ENCODE measurements at regions not wholly inside any gene's neighbourhood (a gene's known extent, or its start where the extent isn't known, plus 50 kb on each side); places are given as distances from the start of the nearest gene placed in this dataset.

DNA sequence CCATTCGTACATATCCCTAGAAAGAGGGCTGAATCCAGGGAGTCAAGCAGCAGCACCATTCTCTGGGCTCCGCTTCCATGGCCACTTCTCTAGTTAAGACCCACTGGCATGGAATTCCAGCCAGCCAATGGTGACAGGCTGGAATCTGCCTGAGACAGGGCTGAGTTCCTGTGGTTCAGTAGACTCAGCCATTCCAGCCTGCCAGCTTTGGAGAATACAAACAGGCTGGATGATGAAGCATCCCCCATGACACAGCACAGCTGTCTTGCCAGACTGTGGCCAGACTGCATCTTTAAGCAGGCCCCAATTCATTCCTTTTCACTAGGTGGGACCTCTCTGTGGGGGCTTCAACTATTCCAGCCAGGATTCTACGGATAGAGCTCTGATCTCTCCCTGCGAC, 329.6 kb downstream of the XPNPEP1 start:
- 100% methylated on average over 2 of the region's 4 CpGs for WGBS
- H3K27ac ChIP-seq (replicated peaks in 1 of 4), result no peak overlapping the region
- no peaks in the 10 kb centered on the region for H3K9me3 ChIP-seq
- H3K36me3 ChIP-seq, result no peaks in the 10 kb centered on the region
- H3K27me3 ChIP-seq, result peaks cover 0 to 8% (median 0%) of the 10 kb centered on the region in 4 donors
- no peak for DNase-seq (ENCODE audit: extremely low spot score)
- intact Hi-C loops (cut with DNase I), result no loop called here
- H3K4me1 ChIP-seq, result no peaks in the 10 kb centered on the region
- no peak overlapping the region for H3K4me3 ChIP-seq
- TF ChIP-seq EP300 (IDR thresholded peaks at IDR 0.05), result no peak
- TF ChIP-seq POLR2AphosphoS5 (IDR thresholded peaks at IDR 0.05), result no peak
- TF ChIP-seq POLR2A (IDR thresholded peaks at IDR 0.05; ENCODE audit: low read depth), result no peak
- TF ChIP-seq, protein P1, sequence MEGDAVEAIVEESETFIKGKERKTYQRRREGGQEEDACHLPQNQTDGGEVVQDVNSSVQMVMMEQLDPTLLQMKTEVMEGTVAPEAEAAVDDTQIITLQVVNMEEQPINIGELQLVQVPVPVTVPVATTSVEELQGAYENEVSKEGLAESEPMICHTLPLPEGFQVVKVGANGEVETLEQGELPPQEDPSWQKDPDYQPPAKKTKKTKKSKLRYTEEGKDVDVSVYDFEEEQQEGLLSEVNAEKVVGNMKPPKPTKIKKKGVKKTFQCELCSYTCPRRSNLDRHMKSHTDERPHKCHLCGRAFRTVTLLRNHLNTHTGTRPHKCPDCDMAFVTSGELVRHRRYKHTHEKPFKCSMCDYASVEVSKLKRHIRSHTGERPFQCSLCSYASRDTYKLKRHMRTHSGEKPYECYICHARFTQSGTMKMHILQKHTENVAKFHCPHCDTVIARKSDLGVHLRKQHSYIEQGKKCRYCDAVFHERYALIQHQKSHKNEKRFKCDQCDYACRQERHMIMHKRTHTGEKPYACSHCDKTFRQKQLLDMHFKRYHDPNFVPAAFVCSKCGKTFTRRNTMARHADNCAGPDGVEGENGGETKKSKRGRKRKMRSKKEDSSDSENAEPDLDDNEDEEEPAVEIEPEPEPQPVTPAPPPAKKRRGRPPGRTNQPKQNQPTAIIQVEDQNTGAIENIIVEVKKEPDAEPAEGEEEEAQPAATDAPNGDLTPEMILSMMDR (IDR thresholded peaks at IDR 0.05), result no peak

DNA sequence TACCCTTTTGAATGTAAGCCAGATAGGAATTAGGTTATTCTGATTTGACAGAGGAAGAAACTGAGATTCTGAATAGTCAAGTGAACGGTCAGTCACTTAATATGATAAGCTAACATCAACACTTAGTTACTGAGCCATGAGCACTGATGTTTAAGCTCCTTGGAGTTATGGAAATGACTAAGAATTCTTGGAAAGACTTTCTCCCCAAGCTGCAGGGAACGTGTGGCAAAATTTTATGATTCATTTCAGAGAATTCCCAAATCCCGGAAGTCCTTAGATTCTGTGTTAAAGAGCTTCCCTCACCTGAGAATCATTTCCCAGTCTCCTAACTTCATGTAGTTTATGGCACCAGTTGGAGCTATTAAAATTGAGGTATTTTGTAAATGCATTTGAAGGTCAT, 330.9 kb downstream of the XPNPEP1 start:
- H3K9me3 ChIP-seq, result no peaks in the 10 kb centered on the region
- intact Hi-C loops (cut with DNase I), result no loop called here
- no peak for TF ChIP-seq POLR2A (IDR thresholded peaks at IDR 0.05; ENCODE audit: low read depth)
- no peak for TF ChIP-seq POLR2AphosphoS5 (IDR thresholded peaks at IDR 0.05)
- no peak for TF ChIP-seq EP300 (IDR thresholded peaks at IDR 0.05)
- TF ChIP-seq, protein P1 (IDR thresholded peaks at IDR 0.05), result no peak
- WGBS, result 83% methylated on average over 3 of the region's 3 CpGs
- no peaks in the 10 kb centered on the region for H3K4me1 ChIP-seq
- no peak overlapping the region for H3K4me3 ChIP-seq
- no peaks in the 10 kb centered on the region for H3K36me3 ChIP-seq
- no peak for DNase-seq (ENCODE audit: extremely low spot score)
- peaks cover 0 to 8% (median 0%) of the 10 kb centered on the region in 4 donors for H3K27me3 ChIP-seq
- H3K27ac ChIP-seq (replicated peaks in 1 of 4), result no peak overlapping the region

DNA sequence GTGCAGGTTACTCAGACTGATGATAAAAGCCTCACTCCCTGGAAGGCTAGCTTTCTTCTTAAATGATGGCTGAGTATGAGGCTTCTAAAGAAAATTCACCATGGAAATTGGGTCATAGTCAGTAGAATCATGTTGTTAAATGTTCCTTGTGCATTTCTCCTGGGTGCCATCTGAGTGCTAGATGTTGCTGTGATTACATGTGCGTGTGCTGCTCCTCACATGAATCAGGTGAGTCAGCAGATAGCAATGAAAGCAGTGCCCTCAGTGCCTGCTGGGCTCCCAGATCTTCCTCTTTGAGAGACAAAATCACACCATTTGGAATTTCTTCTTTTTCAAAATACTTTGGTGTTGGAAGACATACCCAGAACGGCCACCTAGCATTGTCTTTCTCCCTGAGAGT, 331.7 kb downstream of the XPNPEP1 start:
- no peak for TF ChIP-seq EP300 (IDR thresholded peaks at IDR 0.05)
- TF ChIP-seq, protein P1 (IDR thresholded peaks at IDR 0.05), result no peak
- TF ChIP-seq POLR2A (IDR thresholded peaks at IDR 0.05; ENCODE audit: low read depth), result no peak
- TF ChIP-seq POLR2AphosphoS5 (IDR thresholded peaks at IDR 0.05), result no peak
- WGBS, result 80% methylated on average over 2 of the region's 2 CpGs
- no peaks in the 10 kb centered on the region for H3K4me1 ChIP-seq
- H3K4me3 ChIP-seq, result no peak overlapping the region
- H3K27ac ChIP-seq (replicated peaks in 1 of 4), result no peak overlapping the region
- no peaks in the 10 kb centered on the region for H3K36me3 ChIP-seq
- intact Hi-C loops (cut with DNase I), result no loop called here
- H3K27me3 ChIP-seq, result peaks cover 0 to 8% (median 0%) of the 10 kb centered on the region in 4 donors
- no peaks in the 10 kb centered on the region for H3K9me3 ChIP-seq
- DNase-seq (ENCODE audit: extremely low spot score), result no peak

DNA sequence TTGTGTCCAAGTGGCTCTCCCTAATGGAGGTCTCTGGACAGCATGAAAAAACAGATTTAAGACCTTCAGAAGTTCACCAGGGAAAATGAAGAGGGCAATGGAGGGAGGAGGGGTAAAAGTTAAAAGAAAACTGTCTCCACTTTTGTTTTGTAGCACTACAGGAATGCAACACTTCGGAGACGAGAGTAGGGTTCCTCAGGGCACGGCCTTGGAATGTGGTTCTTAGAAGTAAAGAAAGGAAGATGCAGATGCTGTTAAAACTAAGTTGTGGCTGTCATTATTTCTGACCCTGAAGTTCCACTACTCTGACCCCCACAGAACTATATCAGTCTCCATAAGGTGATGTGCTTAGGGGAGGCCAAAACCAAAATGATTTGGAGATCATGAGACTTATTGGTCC, 335.1 kb downstream of the XPNPEP1 start:
- intact Hi-C loops (cut with DNase I), result no loop called here
- DNase-seq (ENCODE audit: extremely low spot score), result no peak
- WGBS, result 46% methylated on average over 3 of the region's 3 CpGs
- H3K27ac ChIP-seq (replicated peaks in 1 of 4), result no peak overlapping the region
- TF ChIP-seq, protein P1 (IDR thresholded peaks at IDR 0.05), result no peak
- TF ChIP-seq POLR2AphosphoS5 (IDR thresholded peaks at IDR 0.05), result no peak
- no peak for TF ChIP-seq POLR2A (IDR thresholded peaks at IDR 0.05; ENCODE audit: low read depth)
- TF ChIP-seq EP300 (IDR thresholded peaks at IDR 0.05), result no peak
- H3K4me3 ChIP-seq, result no peak overlapping the region
- peaks cover 0 to under 1% (median 0%) of the 10 kb centered on the region in 4 donors for H3K27me3 ChIP-seq
- no peaks in the 10 kb centered on the region for H3K9me3 ChIP-seq
- H3K4me1 ChIP-seq, result no peaks in the 10 kb centered on the region
- no peaks in the 10 kb centered on the region for H3K36me3 ChIP-seq

DNA sequence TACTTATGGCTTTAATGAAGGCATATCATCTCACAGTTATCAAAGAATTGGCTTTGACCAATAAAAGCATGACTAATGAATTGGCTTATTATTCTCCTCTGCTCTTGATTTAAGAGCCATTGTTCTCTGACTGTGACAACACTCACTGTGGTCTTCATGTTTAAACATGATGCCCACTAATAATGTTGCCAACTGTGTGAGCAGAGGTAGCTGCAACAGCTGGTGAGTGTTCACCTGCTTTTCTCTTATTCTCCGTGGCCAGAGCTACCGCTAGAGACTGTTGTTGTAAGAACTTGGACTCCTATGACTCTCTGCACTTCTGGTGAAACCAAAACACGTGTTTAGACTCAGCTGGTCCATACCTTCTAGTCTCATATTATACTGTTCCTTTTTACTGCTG, 335.9 kb downstream of the XPNPEP1 start:
- Histone ChIP-seq H3K9me3 (no peaks in the 10 kb centered on the region), H3K4me1 (no peaks in the 10 kb centered on the region), H3K36me3 (no peaks in the 10 kb centered on the region), H3K27ac (replicated peaks in 1 of 4) (no peak overlapping the region), H3K27me3 (no peaks in the 10 kb centered on the region), H3K4me3 (no peak overlapping the region)
- DNase-seq (ENCODE audit: extremely low spot score), result no peak
- TF ChIP-seq EP300 (IDR thresholded peaks at IDR 0.05) (no peak), POLR2AphosphoS5 (IDR thresholded peaks at IDR 0.05) (no peak), POLR2A (IDR thresholded peaks at IDR 0.05; ENCODE audit: low read depth) (no peak)
- TF ChIP-seq, protein P1 (IDR thresholded peaks at IDR 0.05), result no peak
- intact Hi-C loops (cut with DNase I), result no loop called here
- 82% methylated on average over 3 of the region's 3 CpGs for WGBS
